ENCODE measurements at regions not wholly inside any gene's neighbourhood (a gene's known extent, or its start where the extent isn't known, plus 50 kb on each side); places are given as distances from the start of the nearest gene placed in this dataset.

DNA sequence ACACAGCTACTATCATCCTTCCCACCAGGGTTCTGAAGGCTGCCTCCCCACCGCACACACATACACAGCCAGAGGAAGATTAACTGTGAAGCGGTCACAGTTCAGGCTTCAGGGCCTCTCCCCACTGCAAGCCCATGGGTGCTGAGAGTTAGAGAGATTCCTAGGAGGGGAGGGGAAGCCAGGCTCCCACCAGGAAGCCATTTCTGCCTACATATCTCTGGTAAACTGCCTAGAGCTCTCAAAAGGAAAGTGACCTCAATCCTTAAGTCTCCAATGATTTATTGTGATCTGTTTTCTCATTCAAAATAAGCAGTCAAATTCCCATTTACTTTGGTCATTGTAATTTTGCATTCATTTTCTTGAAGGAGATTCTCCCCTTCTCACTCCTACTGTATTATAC, 141.0 kb upstream of the BNIP2 start:
- Histone ChIP-seq H3K27me3 (ENCODE audit: control insufficient read depth in 1 of 2, insufficient read depth in 2 of 2, low read length in 2 of 2) (no peaks in the 10 kb centered on the region), H4K20me1 (ENCODE audit: insufficient read depth, low read length) (no peaks in the 10 kb centered on the region), H3K4me2 (ENCODE audit: low read depth, low read length) (no peak overlapping the region), H3K27ac (ENCODE audit: extremely low read length, insufficient read depth, low read length) (no peak overlapping the region), H3K9me3 (ENCODE audit: low read length) (no peaks in the 10 kb centered on the region), H3K4me1 (ENCODE audit: insufficient read depth, low read length) (no peaks in the 10 kb centered on the region), H3K9ac (ENCODE audit: insufficient read depth, low read depth, low read length) (no peak overlapping the region), H3K79me2 (ENCODE audit: insufficient read depth, low read length) (no peaks in the 10 kb centered on the region), H3K36me3 (replicated peaks in 1 of 2; ENCODE audit: control insufficient read depth in 1 of 2, insufficient read depth in 2 of 2, low read length in 2 of 2) (no peaks in the 10 kb centered on the region), H3K4me3 (replicated peaks in 1 of 3; ENCODE audit: insufficient read depth in 1 of 3, low read depth in 2 of 3, low read length in 3 of 3) (no peak overlapping the region), H2AFZ (ENCODE audit: low read length) (no peak overlapping the region)
- DNase-seq (ENCODE audit: low spot score) (no peak), ATAC-seq (no peak), FAIRE-seq (no peak)
- POLR2A ChIA-PET: no interaction called here
- CTCF ChIA-PET (ENCODE audit: low intra/inter-chr PET ratio, low total read pairs): no interaction called here
- no TSS peak for BruUV-seq (replicated peaks)
- intact Hi-C loops (cut with micrococcal nuclease; ENCODE audit: unreplicated experiment): no loop called here
- 31% methylated on average over 2 of the region's 2 CpGs for WGBS (ENCODE audit: low lambda C conversion rate)
- TF ChIP-seq ZNF569 (CRISPR knock-in tag; IDR thresholded peaks at IDR 0.05; ENCODE audit: borderline replicate concordance) (no peak), JUND (CRISPR knock-in tag; IDR thresholded peaks at IDR 0.05) (no peak), ZNF816 (CRISPR knock-in tag; IDR thresholded peaks at IDR 0.05; ENCODE audit: borderline replicate concordance) (no peak)
- TF ChIP-seq, protein P1, sequence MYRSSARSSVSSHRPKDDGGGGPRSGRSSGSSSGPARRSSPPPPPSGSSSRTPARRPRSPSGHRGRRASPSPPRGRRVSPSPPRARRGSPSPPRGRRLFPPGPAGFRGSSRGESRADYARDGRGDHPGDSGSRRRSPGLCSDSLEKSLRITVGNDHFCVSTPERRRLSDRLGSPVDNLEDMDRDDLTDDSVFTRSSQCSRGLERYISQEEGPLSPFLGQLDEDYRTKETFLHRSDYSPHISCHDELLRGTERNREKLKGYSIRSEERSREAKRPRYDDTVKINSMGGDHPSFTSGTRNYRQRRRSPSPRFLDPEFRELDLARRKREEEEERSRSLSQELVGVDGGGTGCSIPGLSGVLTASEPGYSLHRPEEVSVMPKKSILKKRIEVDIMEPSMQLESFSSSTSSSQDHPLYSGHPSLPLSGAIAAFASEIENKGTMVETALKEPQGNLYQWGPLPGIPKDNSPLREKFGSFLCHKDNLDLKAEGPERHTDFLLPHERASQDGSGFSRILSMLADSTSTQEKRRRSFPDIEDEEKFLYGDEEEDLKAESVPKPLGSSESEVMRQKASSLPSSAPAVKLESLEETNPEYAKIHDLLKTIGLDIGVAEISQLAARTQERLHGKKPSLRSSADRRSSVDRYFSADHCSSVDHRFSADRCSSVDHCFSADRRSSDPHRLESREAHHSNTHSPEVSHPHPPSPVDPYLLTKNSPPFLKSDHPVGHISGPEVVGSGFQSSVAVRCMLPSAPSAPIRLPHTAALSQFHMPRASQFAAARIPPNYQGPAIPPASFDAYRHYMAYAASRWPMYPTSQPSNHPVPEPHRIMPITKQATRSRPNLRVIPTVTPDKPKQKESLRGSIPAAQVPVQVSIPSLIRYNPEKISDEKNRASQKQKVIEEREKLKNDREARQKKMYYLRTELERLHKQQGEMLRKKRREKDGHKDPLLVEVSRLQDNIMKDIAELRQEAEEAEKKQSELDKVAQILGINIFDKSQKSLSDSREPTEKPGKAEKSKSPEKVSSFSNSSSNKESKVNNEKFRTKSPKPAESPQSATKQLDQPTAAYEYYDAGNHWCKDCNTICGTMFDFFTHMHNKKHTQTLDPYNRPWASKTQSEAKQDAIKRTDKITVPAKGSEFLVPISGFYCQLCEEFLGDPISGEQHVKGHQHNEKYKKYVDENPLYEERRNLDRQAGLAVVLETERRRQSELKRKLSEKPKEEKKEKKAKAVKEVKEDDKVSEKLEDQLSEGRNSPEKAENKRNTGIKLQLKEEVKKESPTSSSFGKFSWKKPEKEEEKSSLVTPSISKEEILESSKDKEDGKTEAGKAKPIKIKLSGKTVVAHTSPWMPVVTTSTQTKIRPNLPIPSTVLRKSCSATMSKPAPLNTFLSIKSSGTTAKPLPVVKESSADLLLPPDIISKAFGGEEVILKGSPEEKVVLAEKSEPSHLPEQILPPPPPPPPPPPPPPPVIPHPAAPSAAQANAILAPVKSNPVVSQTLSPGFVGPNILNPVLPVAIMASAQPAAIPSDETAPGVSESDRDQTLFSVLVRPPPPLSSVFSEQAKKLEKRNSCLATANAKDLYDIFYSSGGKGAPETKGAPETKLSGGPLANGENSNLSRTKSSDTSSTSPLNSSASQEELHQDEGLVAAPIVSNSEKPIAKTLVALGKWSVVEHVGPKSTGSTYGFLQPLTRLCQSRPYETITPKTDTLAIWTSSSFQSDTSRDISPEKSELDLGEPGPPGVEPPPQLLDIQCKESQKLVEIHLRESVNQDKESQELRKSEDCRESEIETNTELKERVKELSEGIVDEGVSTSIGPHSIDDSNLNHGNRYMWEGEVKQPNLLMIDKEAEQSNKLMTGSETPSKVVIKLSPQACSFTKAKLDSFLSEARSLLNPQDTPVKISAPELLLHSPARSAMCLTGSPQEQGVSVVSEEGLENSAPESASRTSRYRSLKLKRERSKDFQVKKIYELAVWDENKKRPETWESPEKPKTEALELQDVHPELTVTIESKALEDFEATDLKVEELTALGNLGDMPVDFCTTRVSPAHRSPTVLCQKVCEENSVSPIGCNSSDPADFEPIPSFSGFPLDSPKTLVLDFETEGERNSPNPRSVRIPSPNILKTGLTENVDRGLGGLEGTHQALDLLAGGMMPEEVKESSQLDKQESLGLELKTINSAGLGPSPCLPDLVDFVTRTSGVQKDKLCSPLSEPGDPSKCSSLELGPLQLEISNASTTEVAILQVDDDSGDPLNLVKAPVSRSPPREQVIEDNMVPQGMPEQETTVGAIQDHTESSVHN (CRISPR knock-in tag; IDR thresholded peaks at IDR 0.05): no peak
- in situ Hi-C loops (cut with HindIII; ENCODE audit: extremely low pct_ligation_motif_present, low pct_unique_long_range_greater_than_20kb): no loop called here
